IMR-90 (cell line): ENCODE measurements at regions not wholly inside any gene's neighbourhood (a gene's known extent, or its start where the extent isn't known, plus 50 kb on each side); places are given as distances from the start of the nearest gene placed in this dataset.

Source experiments
- ATAC-seq: fragments of 200-7000 bp; cut with Tn5 transposase; 2 replicates; pipeline ENCODE4 v1.9.1; 2020; ENCODE audit warnings: low read depth, mild to moderate bottlenecking, moderate library complexity
- BruUV-seq: library from RNA; stranded (reverse); fragments of 400-500 nt; replicated peaks from 2 replicates; lab custom pipeline; 2021; lab: Mats Ljungman, UMichigan
- CTCF ChIA-PET: fragments of 300-600 bp; formaldehyde crosslinking; extraction: SDS; loops from one replicate; lab custom pipeline; 2021; ENCODE audit warnings: antibody characterized with exemption; lab: Yijun Ruan, JAX
- POLR2A ChIA-PET: fragments of 300-600 bp; sonication (Branson Sonifier 250); formaldehyde crosslinking; loops from one replicate; lab custom pipeline; 2022; ENCODE audit warnings: antibody characterized with exemption; ENCODE audit not compliant: unreplicated experiment; lab: Charles Lee
- DNase-seq: peaks from one replicate; pipeline ENCODE4 v3.0.0; 2013
- H2AFZ ChIP-seq: replicated peaks from 2 replicates; pipeline ENCODE3; 2013; ENCODE audit warnings: low read length, mild to moderate bottlenecking; ENCODE audit not compliant: poor library complexity
- H2AK5ac ChIP-seq: 2 replicates; pipeline ENCODE4 v1.6.1; 2013; ENCODE audit warnings: low read depth, low read length, inconsistent platforms
- H2AK9ac ChIP-seq: replicated peaks from 2 replicates; pipeline ENCODE3; 2013; ENCODE audit warnings: mild to moderate bottlenecking, low read depth, low read length, moderate library complexity; ENCODE audit not compliant: poor library complexity
- H2BK120ac ChIP-seq: 2 replicates; pipeline ENCODE4 v1.6.1; 2013; ENCODE audit warnings: low read depth, low read length, inconsistent platforms
- H2BK15ac ChIP-seq: 3 replicates; pipeline ENCODE4 v1.6.1; 2013; ENCODE audit warnings: low read depth, low read length, inconsistent platforms
- H2BK20ac ChIP-seq: 2 replicates; pipeline ENCODE4 v1.6.1; 2013; ENCODE audit warnings: low read depth, mild to moderate bottlenecking, inconsistent platforms, low read length, moderate library complexity
- H2BK5ac ChIP-seq: 2 replicates; pipeline ENCODE4 v1.6.1; 2013; ENCODE audit warnings: mild to moderate bottlenecking, low read depth, low read length, inconsistent platforms; ENCODE audit not compliant: poor library complexity, severe bottlenecking
- H3K14ac ChIP-seq: replicated peaks from 2 replicates; pipeline ENCODE4 v1.6.1; 2013; ENCODE audit warnings: low read depth, low read length, inconsistent platforms
- H3K18ac ChIP-seq: 2 replicates; pipeline ENCODE4 v1.6.1; 2013; ENCODE audit warnings: low read depth, low read length, control low read depth
- H3K23ac ChIP-seq: 2 replicates; pipeline ENCODE4 v1.6.1; 2013; ENCODE audit warnings: low read depth, low read length, inconsistent platforms
- H3K27ac ChIP-seq: 2 replicates; pipeline ENCODE4 v1.5.1; 2013; ENCODE audit warnings: mild to moderate bottlenecking, control low read depth, low read length; ENCODE audit not compliant: insufficient read depth
- H3K27me3 ChIP-seq: 2 replicates; pipeline ENCODE4 v1.6.1; 2013; ENCODE audit warnings: low read length; ENCODE audit not compliant: control insufficient read depth, insufficient read depth
- H3K36me3 ChIP-seq: 2 replicates; pipeline ENCODE4 v1.6.1; 2013; ENCODE audit warnings: low read length, mixed read lengths; ENCODE audit not compliant: control insufficient read depth, insufficient read depth
- H3K4ac ChIP-seq: 2 replicates; pipeline ENCODE4 v1.6.1; 2013; ENCODE audit warnings: low read depth, low read length, inconsistent platforms
- H3K4me1 ChIP-seq: 2 replicates; pipeline ENCODE4 v1.6.1; 2013; ENCODE audit warnings: low read length, mixed read lengths; ENCODE audit not compliant: control insufficient read depth, insufficient read depth
- H3K4me2 ChIP-seq: 2 replicates; pipeline ENCODE4 v1.6.1; 2013; ENCODE audit warnings: low read depth, mild to moderate bottlenecking, control low read depth, low read length, moderate library complexity
- H3K4me3 ChIP-seq: 2 replicates; pipeline ENCODE4 v1.5.1; 2013; ENCODE audit warnings: low read depth, mild to moderate bottlenecking, control low read depth, low read length, moderate library complexity; ENCODE audit not compliant: insufficient read depth
- H3K56ac ChIP-seq: 2 replicates; pipeline ENCODE4 v1.6.1; 2013; ENCODE audit warnings: low read length, inconsistent platforms; ENCODE audit not compliant: insufficient read depth; ENCODE audit errors: extremely low read depth
- H3K79me1 ChIP-seq, 2 experiments: 2 replicates each; pipeline ENCODE4 v1.6.1; 2013; ENCODE audit warnings: low read length in 2 of 2, inconsistent platforms in 1 of 2, low read depth in 1 of 2
- H3K9ac ChIP-seq: 2 replicates; pipeline ENCODE4 v1.6.1; 2013; ENCODE audit warnings: low read depth, low read length, control low read depth
- H3K9me1 ChIP-seq: 2 replicates; pipeline ENCODE4 v1.6.1; 2013; ENCODE audit warnings: low read length, inconsistent platforms; ENCODE audit not compliant: insufficient read depth
- H3K9me3 ChIP-seq: 2 replicates; pipeline ENCODE4 v1.6.1; 2013; ENCODE audit warnings: low read length; ENCODE audit not compliant: control insufficient read depth, insufficient read depth
- H4K20me1 ChIP-seq: 2 replicates; pipeline ENCODE4 v1.6.1; 2013; ENCODE audit warnings: low read length, inconsistent platforms; ENCODE audit not compliant: insufficient read depth
- H4K5ac ChIP-seq: 2 replicates; pipeline ENCODE4 v1.6.1; 2013; ENCODE audit warnings: mild to moderate bottlenecking, low read depth, low read length, control low read depth
- H4K8ac ChIP-seq, 2 experiments: 2 replicates each; pipeline ENCODE4 v1.6.1; 2013; ENCODE audit warnings: low read depth in 2 of 2, low read length in 2 of 2, control low read depth in 1 of 2, inconsistent platforms in 1 of 2
- H4K91ac ChIP-seq: 2 replicates; pipeline ENCODE4 v1.6.1; 2013; ENCODE audit warnings: low read depth, low read length, inconsistent platforms; ENCODE audit not compliant: insufficient read depth
- BHLHE40 ChIP-seq: fragments of 150-350 bp; IDR thresholded peaks from 2 replicates; pipeline ENCODE4 v1.6.1; 2016; ENCODE audit warnings: mild to moderate bottlenecking, low read depth, low read length
- CEBPB ChIP-seq: IDR thresholded peaks from 2 replicates; pipeline ENCODE4 v1.6.1; 2012; ENCODE audit warnings: low read depth, low read length, improper control_type of control experiment
- CHD1 ChIP-seq: IDR thresholded peaks from 2 replicates; pipeline ENCODE4 v1.6.1; 2012; ENCODE audit warnings: low read depth, low read length, improper control_type of control experiment
- ELK1 ChIP-seq: fragments of 150-350 bp; IDR thresholded peaks from 2 replicates; pipeline ENCODE4 v1.6.1; 2016; ENCODE audit warnings: low read depth, mild to moderate bottlenecking, low read length, moderate library complexity, borderline replicate concordance
- FOS ChIP-seq: fragments of 150-350 bp; IDR thresholded peaks from 2 replicates; pipeline ENCODE4 v1.6.1; 2016; ENCODE audit warnings: low read depth, low read length
- MAFK ChIP-seq: IDR thresholded peaks from 2 replicates; pipeline ENCODE4 v1.6.1; 2012; ENCODE audit warnings: low read depth, low read length, improper control_type of control experiment
- MAZ ChIP-seq: IDR thresholded peaks from 2 replicates; pipeline ENCODE4 v1.6.1; 2012; ENCODE audit warnings: low read depth, mild to moderate bottlenecking, low read length, improper control_type of control experiment, moderate library complexity, borderline replicate concordance
- MXI1 ChIP-seq: IDR thresholded peaks from 2 replicates; pipeline ENCODE4 v1.6.1; 2012; ENCODE audit warnings: low read depth, mild to moderate bottlenecking, low read length, moderate library complexity, borderline replicate concordance
- NFE2L2 ChIP-seq: fragments of 150-350 bp; IDR thresholded peaks from 2 replicates; pipeline ENCODE4 v1.6.1; 2016; ENCODE audit warnings: low read depth, mild to moderate bottlenecking, low read length
- POLR2A ChIP-seq: IDR thresholded peaks from 2 replicates; pipeline ENCODE4 v1.6.1; 2012; ENCODE audit warnings: mild to moderate bottlenecking, low read depth, low read length
- RAD21 ChIP-seq: IDR thresholded peaks from 2 replicates; pipeline ENCODE4 v1.6.1; 2012; ENCODE audit warnings: low read length, improper control_type of control experiment
- RCOR1 ChIP-seq: IDR thresholded peaks from 2 replicates; pipeline ENCODE4 v1.6.1; 2012; ENCODE audit warnings: mild to moderate bottlenecking, low read length, improper control_type of control experiment; ENCODE audit not compliant: insufficient replicate concordance
- RFX5 ChIP-seq: IDR thresholded peaks from 2 replicates; pipeline ENCODE4 v1.8.0; 2012; ENCODE audit warnings: low read depth, mild to moderate bottlenecking, low read length, moderate library complexity
- SMC3 ChIP-seq: fragments of 150-350 bp; IDR thresholded peaks from 2 replicates; pipeline ENCODE4 v1.6.1; 2016; ENCODE audit warnings: low read depth, mild to moderate bottlenecking, antibody characterized with exemption, low read length, moderate library complexity
- WGBS, 2 experiments: methylation state at CpG; one replicate each; pipeline versions ENCODE4 v1.1.5 to v1.1.7; 2013; ENCODE audit warnings: missing lambda C conversion rate in 2 of 2; ENCODE audit not compliant: insufficient read length in 1 of 2; ENCODE audit errors: extremely low coverage in 2 of 2; 5-methylcytosine and 5-hydroxymethylcytosine counted together
- dilution Hi-C: fragments of 300-500 bp; cut with HindIII; formaldehyde crosslinking; loops from one replicate; pipeline ENCODE4 v1.14.3; 2018; ENCODE audit warnings: low sequenced_read_pairs; ENCODE audit not compliant: unreplicated experiment
- in situ Hi-C: fragments of 300-500 bp; cut with MboI; formaldehyde crosslinking; loops from 3 replicates; pipeline ENCODE4 v1.14.3; 2019; ENCODE audit warnings: low sequenced_read_pairs, inconsistent platforms, mixed read lengths
- intact Hi-C: fragments of 100-400 bp; cut with micrococcal nuclease; formaldehyde crosslinking; loops from 2 replicates; pipeline ENCODE4 v1.10.0; 2022

- in situ Hi-C loops (no loop called here), dilution Hi-C loops (no loop called here), intact Hi-C loops (no loop called here)
- no CpG with 5 or more reads among the region's 2 CpGs for WGBS, 2 experiments
- H4K8ac ChIP-seq, result no peak overlapping the region
- BruUV-seq, result no TSS peak
- H3K36me3 ChIP-seq, result no peaks in the 10 kb centered on the region
- H3K4ac ChIP-seq, result no peak overlapping the region
- peaks cover 5% of the 10 kb centered on the region for H3K4me1 ChIP-seq
- H3K4me3 ChIP-seq, result no peak overlapping the region
- H3K14ac ChIP-seq, result no peak overlapping the region
- no peak overlapping the region for H2AK5ac ChIP-seq
- no peak overlapping the region for H2AFZ ChIP-seq
- H2BK20ac ChIP-seq, result no peak overlapping the region
- CTCF ChIA-PET, result interaction anchor here (0.6 kb wide), 1 partner anchor 605 kb away, joined by 5 read pairs; no protein-coding TSS in a partner anchor
- TF ChIP-seq CEBPB (no peak), NFE2L2 (no peak), RFX5 (no peak), RAD21 (no peak), BHLHE40 (no peak), ELK1 (no peak), POLR2A (no peak), FOS (no peak), RCOR1 (no peak), SMC3 (no peak), MAZ (no peak), CHD1 (no peak), MAFK (no peak), MXI1 (no peak)
- H2AK9ac ChIP-seq, result no peak overlapping the region
- H4K91ac ChIP-seq, result no peak overlapping the region
- H3K18ac ChIP-seq, result no peak overlapping the region; the same call in 1 of the 2 replicates
- POLR2A ChIA-PET, result no interaction called here
- no peaks in the 10 kb centered on the region for H4K20me1 ChIP-seq
- no peaks in the 10 kb centered on the region for H3K9me1 ChIP-seq
- no peak overlapping the region for H2BK15ac ChIP-seq
- no peak overlapping the region for H3K4me2 ChIP-seq
- H3K9me3 ChIP-seq, result no peaks in the 10 kb centered on the region
- no peak overlapping the region for H2BK120ac ChIP-seq
- H3K23ac ChIP-seq, result no peak overlapping the region
- H3K27me3 ChIP-seq, result no peaks in the 10 kb centered on the region
- H3K79me1 ChIP-seq, result no peaks in the 10 kb centered on the region
- no peak overlapping the region for H3K27ac ChIP-seq
- no peak overlapping the region for H4K5ac ChIP-seq
- H2BK5ac ChIP-seq, result no peak overlapping the region
- H3K56ac ChIP-seq, result no peak overlapping the region
- DNase-seq, result no peak
- no peak for ATAC-seq
- no peak overlapping the region for H3K9ac ChIP-seq
These were observed 164.5 kb upstream of the AGR3 start for GRCh38 chr7:17046259-17046658.
